Middle frontal gyrus (tissue), 1 donor: ENCODE measurements at regions not wholly inside any gene's neighbourhood (a gene's known extent, or its start where the extent isn't known, plus 50 kb on each side); places are given as distances from the start of the nearest gene placed in this dataset.

Experiments used
- DNase-seq: peaks from one replicate; pipeline ENCODE4 v3.0.0-alpha.2; 2015; ENCODE audit warnings: low spot score; ENCODE audit errors: extremely low spot score

- no peak for DNase-seq
Measured at GRCh38 chr9:20291201-20291600, 331.1 kb downstream of the MLLT3 start.

GRCh38 chr9:20290257-20290656, 332.0 kb downstream of the MLLT3 start:
- DNase-seq, result no peak

- DNase-seq, result no peak
Measured at GRCh38 chr9:20289423-20290010, 332.8 kb downstream of the MLLT3 start.

GRCh38 chr9:20286969-20287368, 335.3 kb downstream of the MLLT3 start:
- DNase-seq, result no peak

- DNase-seq, result no peak
Measured at GRCh38 chr9:20286154-20286700, 336.1 kb downstream of the MLLT3 start.

GRCh38 chr9:20284601-20285289, 337.6 kb downstream of the MLLT3 start:
- DNase-seq, result no peak

- DNase-seq, result no peak
Measured at GRCh38 chr9:20280330-20280729, 342.0 kb downstream of the MLLT3 start.

GRCh38 chr9:20276762-20277161, 345.5 kb downstream of the MLLT3 start:
- DNase-seq, result no peak

GRCh38 chr9:20271723-20272122, 350.6 kb downstream of the MLLT3 start:
- no peak for DNase-seq

- DNase-seq, result no peak
Measured at GRCh38 chr9:20271096-20271495, 351.2 kb downstream of the MLLT3 start.

- no peak for DNase-seq
Measured at GRCh38 chr9:20270161-20270560, 352.1 kb downstream of the MLLT3 start.

- no peak for DNase-seq
Measured at GRCh38 chr9:20269620-20270019, 352.7 kb downstream of the MLLT3 start.

GRCh38 chr9:20264896-20265295, 357.4 kb downstream of the MLLT3 start:
- DNase-seq, result no peak

- no peak for DNase-seq
Measured at GRCh38 chr9:20262611-20263010, 359.7 kb downstream of the MLLT3 start.

- no peak for DNase-seq
Measured at GRCh38 chr9:20256284-20256948, 365.9 kb downstream of the MLLT3 start.

- no peak for DNase-seq
Measured at GRCh38 chr9:20255052-20255451, 367.2 kb downstream of the MLLT3 start.

GRCh38 chr9:20253635-20254034, 368.7 kb downstream of the MLLT3 start:
- no peak for DNase-seq

- no peak for DNase-seq
Measured at GRCh38 chr9:20252778-20253177, 369.5 kb downstream of the MLLT3 start.

- no peak for DNase-seq
Measured at GRCh38 chr9:20250791-20251190, 371.5 kb downstream of the MLLT3 start.

- no peak for DNase-seq
Measured at GRCh38 chr9:20244271-20244670, 378.0 kb downstream of the MLLT3 start.

- DNase-seq, result no peak
Measured at GRCh38 chr9:20243841-20244240, 378.5 kb downstream of the MLLT3 start.

- no peak for DNase-seq
Measured at GRCh38 chr9:20242510-20243189, 379.6 kb downstream of the MLLT3 start.
